ENCODE measurements at regions not wholly inside any gene's neighbourhood (a gene's known extent, or its start where the extent isn't known, plus 50 kb on each side); places are given as distances from the start of the nearest gene placed in this dataset.

- Mint-ChIP-seq H3K27me3 (ENCODE audit: unreplicated experiment) (no peaks in the 10 kb centered on the region), H3K27ac (ENCODE audit: unreplicated experiment) (no peak overlapping the region), H3K36me3 (ENCODE audit: unreplicated experiment) (no peaks in the 10 kb centered on the region), H3K9me3 (ENCODE audit: unreplicated experiment) (peaks cover 4% of the 10 kb centered on the region), H3K4me3 (ENCODE audit: unreplicated experiment) (no peak overlapping the region), H3K4me1 (ENCODE audit: unreplicated experiment) (peaks cover 7% of the 10 kb centered on the region)
- DNase-seq (ENCODE audit: extremely low spot score, unreplicated experiment), result no peak
- TF ChIP-seq CTCF (IDR thresholded peaks at IDR 0.05), result no peak
Measured at GRCh38 chr5:89230178-89230577, 347.2 kb upstream of the MEF2C start.

- Mint-ChIP-seq H3K27me3 (ENCODE audit: unreplicated experiment) (no peaks in the 10 kb centered on the region), H3K9me3 (ENCODE audit: unreplicated experiment) (peaks cover 4% of the 10 kb centered on the region), H3K4me3 (ENCODE audit: unreplicated experiment) (no peak overlapping the region), H3K36me3 (ENCODE audit: unreplicated experiment) (no peaks in the 10 kb centered on the region), H3K4me1 (ENCODE audit: unreplicated experiment) (peaks cover 7% of the 10 kb centered on the region), H3K27ac (ENCODE audit: unreplicated experiment) (no peak overlapping the region)
- TF ChIP-seq CTCF (IDR thresholded peaks at IDR 0.05), result no peak
- DNase-seq (ENCODE audit: extremely low spot score, unreplicated experiment), result no peak
Measured at GRCh38 chr5:89229331-89230070, 346.5 kb upstream of the MEF2C start.

DNA sequence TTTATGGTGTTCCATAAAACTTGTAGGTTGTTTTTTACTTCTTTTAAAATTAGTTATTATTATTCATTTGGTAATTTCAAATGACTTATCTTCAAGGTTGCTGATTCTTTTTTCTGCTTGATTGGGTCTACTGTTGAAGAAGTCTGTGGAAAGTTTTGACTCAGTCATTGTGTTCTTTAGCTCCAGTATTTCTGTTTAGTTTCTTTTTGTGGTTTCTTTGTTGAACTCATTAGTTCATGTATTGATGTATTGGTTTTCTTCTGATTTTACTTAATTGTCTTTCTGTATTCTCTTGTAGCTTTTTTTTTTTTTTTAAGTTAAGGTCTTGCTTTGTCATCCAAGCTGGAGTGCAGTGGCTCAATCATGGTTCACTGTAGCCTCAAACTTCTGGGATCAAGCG is 345.4 kb upstream of the MEF2C start:
- H3K36me3 Mint-ChIP-seq (ENCODE audit: unreplicated experiment), result no peaks in the 10 kb centered on the region
- TF ChIP-seq CTCF (IDR thresholded peaks at IDR 0.05), result no peak

GRCh38 chr5:89218364-89218763 is 335.4 kb upstream of the MEF2C start:
- Mint-ChIP-seq H3K36me3 (ENCODE audit: unreplicated experiment) (no peaks in the 10 kb centered on the region), H3K9me3 (ENCODE audit: unreplicated experiment) (peaks cover 5% of the 10 kb centered on the region), H3K27me3 (ENCODE audit: unreplicated experiment) (peaks cover 5% of the 10 kb centered on the region), H3K27ac (ENCODE audit: unreplicated experiment) (no peak overlapping the region), H3K4me1 (ENCODE audit: unreplicated experiment) (peaks cover 5% of the 10 kb centered on the region), H3K4me3 (ENCODE audit: unreplicated experiment) (no peak overlapping the region)
- TF ChIP-seq CTCF (IDR thresholded peaks at IDR 0.05), result no peak
- DNase-seq (ENCODE audit: extremely low spot score, unreplicated experiment), result no peak

More for the DNA sequence above, 345.4 kb upstream of the MEF2C start:
- Mint-ChIP-seq H3K9me3 (ENCODE audit: unreplicated experiment) (peaks cover 4% of the 10 kb centered on the region), H3K4me3 (ENCODE audit: unreplicated experiment) (no peak overlapping the region), H3K27me3 (ENCODE audit: unreplicated experiment) (peaks cover 2% of the 10 kb centered on the region), H3K27ac (ENCODE audit: unreplicated experiment) (no peak overlapping the region), H3K4me1 (ENCODE audit: unreplicated experiment) (peaks cover 7% of the 10 kb centered on the region)
- DNase-seq (ENCODE audit: extremely low spot score, unreplicated experiment), result no peak

- no peaks in the 10 kb centered on the region for H3K27me3 Mint-ChIP-seq (ENCODE audit: unreplicated experiment)
- no peak overlapping the region for H3K27ac Mint-ChIP-seq (ENCODE audit: unreplicated experiment)
- DNase-seq (ENCODE audit: extremely low spot score, unreplicated experiment), result no peak
- no peak overlapping the region for H3K4me3 Mint-ChIP-seq (ENCODE audit: unreplicated experiment)
- H3K36me3 Mint-ChIP-seq (ENCODE audit: unreplicated experiment), result no peaks in the 10 kb centered on the region
- peaks cover 6% of the 10 kb centered on the region for H3K4me1 Mint-ChIP-seq (ENCODE audit: unreplicated experiment)
- H3K9me3 Mint-ChIP-seq (ENCODE audit: unreplicated experiment), result peaks cover 5% of the 10 kb centered on the region
- TF ChIP-seq CTCF (IDR thresholded peaks at IDR 0.05), result no peak
Measured at GRCh38 chr5:89216606-89217005, 333.6 kb upstream of the MEF2C start.
